ENCODE measurements at regions not wholly inside any gene's neighbourhood (a gene's known extent, or its start where the extent isn't known, plus 50 kb on each side); places are given as distances from the start of the nearest gene placed in this dataset.

- BruUV-seq (replicated peaks): no TSS peak
Measured at GRCh38 chr13:53605326-53605725, 576.7 kb downstream of the OLFM4 start.

GRCh38 chr13:53612200-53612599 is 583.6 kb downstream of the OLFM4 start:
- no peaks in the 10 kb centered on the region for H3K27me3 ChIP-seq (ENCODE audit: control insufficient read depth in 2 of 2, insufficient read depth in 2 of 2, low read length in 2 of 2)
- no peaks in the 10 kb centered on the region for H3K9me1 ChIP-seq (replicated peaks; ENCODE audit: control insufficient read depth, extremely low read depth, insufficient read depth, low read length)
- H3K27ac ChIP-seq (ENCODE audit: insufficient read depth, low read depth, low read length): no peak overlapping the region
- no peak for FAIRE-seq
- H3K4me1 ChIP-seq (ENCODE audit: control insufficient read depth, extremely low read depth, insufficient read depth, low read length): no peaks in the 10 kb centered on the region
- H3K4me3 ChIP-seq (replicated peaks in 1 of 3; ENCODE audit: insufficient read depth in 1 of 3, low read depth in 1 of 3, low read length in 3 of 3): no peak overlapping the region
- no peak overlapping the region for H3K4me2 ChIP-seq (ENCODE audit: insufficient read depth, low read length)
- POLR2A ChIA-PET: no interaction called here
- intact Hi-C loops (cut with micrococcal nuclease): no loop called here
- dilution Hi-C loops (cut with MboI; ENCODE audit: extremely low pct_ligation_motif_present, low sequenced_read_pairs): no loop called here
- DNase-seq (ENCODE audit: low read depth, low spot score): no peak
- CTCF ChIA-PET: no interaction called here
- H3K9ac ChIP-seq (replicated peaks; ENCODE audit: extremely low read depth, insufficient read depth, low read length): no peak overlapping the region
- H4K20me1 ChIP-seq (replicated peaks; ENCODE audit: control insufficient read depth, extremely low read depth, insufficient read depth, low read length): no peaks in the 10 kb centered on the region
- no peaks in the 10 kb centered on the region for H3K79me2 ChIP-seq (ENCODE audit: control insufficient read depth, insufficient read depth, low read length)
- no peak overlapping the region for H2AFZ ChIP-seq (ENCODE audit: low read depth, low read length)
- BruUV-seq (replicated peaks): no TSS peak
- H3K36me3 ChIP-seq (ENCODE audit: control insufficient read depth in 2 of 2, extremely low read depth in 1 of 2, insufficient read depth in 2 of 2, low read length in 2 of 2): no peaks in the 10 kb centered on the region
- H3K9me3 ChIP-seq (replicated peaks; ENCODE audit: control insufficient read depth, insufficient read depth, low read length): peaks cover 7% of the 10 kb centered on the region
- TF ChIP-seq FOS (IDR thresholded peaks at IDR 0.05; ENCODE audit: borderline replicate concordance, insufficient read depth, low read length) (no peak), POLR2AphosphoS5 (IDR thresholded peaks at IDR 0.05; ENCODE audit: insufficient read depth, low read depth, low read length) (no peak), EZH2 (IDR thresholded peaks at IDR 0.05; ENCODE audit: borderline replicate concordance, low read depth, low read length, severe bottlenecking) (no peak), JUN (IDR thresholded peaks at IDR 0.05; ENCODE audit: borderline replicate concordance, insufficient read depth, insufficient read length, low read depth) (no peak), MYC (IDR thresholded peaks at IDR 0.05; ENCODE audit: low read depth, low read length) (no peak), GATA2 (IDR thresholded peaks at IDR 0.05; ENCODE audit: insufficient read depth, insufficient read length, low read depth, low read length) (no peak), POLR2A (IDR thresholded peaks at IDR 0.05; ENCODE audit: low read depth, low read length) (no peak), MAX (IDR thresholded peaks at IDR 0.05; ENCODE audit: insufficient read depth, insufficient read length) (no peak), CTCF (IDR thresholded peaks at IDR 0.05; ENCODE audit: extremely low read depth in 1 of 2, insufficient read depth in 1 of 2, low read depth in 1 of 2, low read length in 2 of 2) (no peak)

More at GRCh38 chr13:53605326-53605725, 576.7 kb downstream of the OLFM4 start:
- Histone ChIP-seq H3K79me2 (ENCODE audit: control insufficient read depth, insufficient read depth, low read length) (no peaks in the 10 kb centered on the region), H3K27me3 (ENCODE audit: control insufficient read depth in 2 of 2, insufficient read depth in 2 of 2, low read length in 2 of 2) (no peaks in the 10 kb centered on the region), H3K36me3 (ENCODE audit: control insufficient read depth in 2 of 2, extremely low read depth in 1 of 2, insufficient read depth in 2 of 2, low read length in 2 of 2) (no peaks in the 10 kb centered on the region), H2AFZ (ENCODE audit: low read depth, low read length) (no peak overlapping the region), H3K9me1 (replicated peaks; ENCODE audit: control insufficient read depth, extremely low read depth, insufficient read depth, low read length) (no peaks in the 10 kb centered on the region), H3K4me3 (replicated peaks in 1 of 3; ENCODE audit: insufficient read depth in 1 of 3, low read depth in 1 of 3, low read length in 3 of 3) (no peak overlapping the region), H3K4me2 (ENCODE audit: insufficient read depth, low read length) (no peak overlapping the region), H3K9me3 (replicated peaks; ENCODE audit: control insufficient read depth, insufficient read depth, low read length) (peaks cover 10% of the 10 kb centered on the region), H4K20me1 (replicated peaks; ENCODE audit: control insufficient read depth, extremely low read depth, insufficient read depth, low read length) (no peaks in the 10 kb centered on the region), H3K9ac (replicated peaks; ENCODE audit: extremely low read depth, insufficient read depth, low read length) (no peak overlapping the region), H3K4me1 (ENCODE audit: control insufficient read depth, extremely low read depth, insufficient read depth, low read length) (no peaks in the 10 kb centered on the region), H3K27ac (ENCODE audit: insufficient read depth, low read depth, low read length) (no peak overlapping the region)
- DNase-seq (ENCODE audit: low read depth, low spot score) (no peak), FAIRE-seq (no peak)
- no peak for TF ChIP-seq FOS (IDR thresholded peaks at IDR 0.05; ENCODE audit: borderline replicate concordance, insufficient read depth, low read length)
- dilution Hi-C loops (cut with MboI; ENCODE audit: extremely low pct_ligation_motif_present, low sequenced_read_pairs) (no loop called here), intact Hi-C loops (cut with micrococcal nuclease) (no loop called here)
- ChIA-PET POLR2A (no interaction called here), CTCF (no interaction called here)
